Bronchial epithelial cell (primary cell): ENCODE measurements at regions not wholly inside any gene's neighbourhood (a gene's known extent, or its start where the extent isn't known, plus 50 kb on each side); places are given as distances from the start of the nearest gene placed in this dataset.
A peak's percentile ranks its signal among the peaks of the same experiment; 100 is the strongest.
"Not testable (repeated sequence)": the region's sequence is repeated elsewhere in the genome, so short reads cannot be mapped to it uniquely, and the experiment has no call there.

Experiments
- DNase-seq: peaks from one replicate; pipeline ENCODE4 v3.0.0-alpha.2; 2010; ENCODE audit warnings: low read depth
- FAIRE-seq: peaks from 2 replicates; lab custom pipeline; 2011; peaks lifted over from hg19 to GRCh38; lab: Jason Lieb, UNC
- H3K27me3 ChIP-seq: 2 replicates; pipeline ENCODE4 v1.5.1; 2011; ENCODE audit warnings: low read length; ENCODE audit not compliant: control insufficient read depth, insufficient read depth
- H3K36me3 ChIP-seq: 2 replicates; pipeline ENCODE4 v1.5.1; 2011; ENCODE audit warnings: low read length; ENCODE audit not compliant: control insufficient read depth, insufficient read depth
- H3K4me3 ChIP-seq: 2 replicates; pipeline ENCODE4 v1.5.1; 2011; ENCODE audit warnings: mild to moderate bottlenecking, low read depth, low read length, control low read depth
- CTCF ChIP-seq: IDR thresholded peaks from 2 replicates; pipeline ENCODE4 v1.5.1; 2011; ENCODE audit warnings: mild to moderate bottlenecking, moderate library complexity, low read length, control low read depth, inconsistent platforms; ENCODE audit not compliant: insufficient read depth, severe bottlenecking

GRCh38 chr6:71007298-71007697, 50.4 kb upstream of the B3GAT2 start:
- not testable (repeated sequence) for DNase-seq, FAIRE-seq, H3K4me3 ChIP-seq, H3K36me3 ChIP-seq, H3K27me3 ChIP-seq

- Histone ChIP-seq H3K4me3 (no peak overlapping the region), H3K36me3 (no peaks in the 10 kb centered on the region), H3K27me3 (peaks cover 4% of the 10 kb centered on the region)
- DNase-seq = no peak
- TF ChIP-seq CTCF = no peak
- FAIRE-seq = no peak
Observed at GRCh38 chr6:71011871-71012371, 55.1 kb upstream of the B3GAT2 start.

- H3K36me3 ChIP-seq = no peaks in the 10 kb centered on the region
- DNase-seq (peak; percentile 45), FAIRE-seq (no peak)
- H3K4me3 ChIP-seq = no peak overlapping the region
- H3K27me3 ChIP-seq = peaks cover 4% of the 10 kb centered on the region
- TF ChIP-seq CTCF = peak; percentile 69
Observed at GRCh38 chr6:71012866-71013469, 56.1 kb upstream of the B3GAT2 start.

- H3K4me3 ChIP-seq = no peak overlapping the region
- no peaks in the 10 kb centered on the region for H3K36me3 ChIP-seq
- no peak for FAIRE-seq
- TF ChIP-seq CTCF = no peak
- no peaks in the 10 kb centered on the region for H3K27me3 ChIP-seq
- no peak for DNase-seq
Observed at GRCh38 chr6:71015392-71015791, 58.5 kb upstream of the B3GAT2 start.

GRCh38 chr6:71028236-71028876, 71.5 kb upstream of the B3GAT2 start:
- TF ChIP-seq CTCF = no peak
- no peak overlapping the region for H3K4me3 ChIP-seq
- no peaks in the 10 kb centered on the region for H3K27me3 ChIP-seq
- DNase-seq (peak; percentile 26), FAIRE-seq (no peak)
- H3K36me3 ChIP-seq = no peaks in the 10 kb centered on the region

- no peak for FAIRE-seq
- H3K27me3 ChIP-seq = no peaks in the 10 kb centered on the region
- DNase-seq = peak; percentile 29
- no peak for TF ChIP-seq CTCF
- no peaks in the 10 kb centered on the region for H3K36me3 ChIP-seq
- no peak overlapping the region for H3K4me3 ChIP-seq
Observed at GRCh38 chr6:71028877-71029252, 72.0 kb upstream of the B3GAT2 start.
